B cell (primary cell): ENCODE measurements at regions not wholly inside any gene's neighbourhood (a gene's known extent, or its start where the extent isn't known, plus 50 kb on each side); places are given as distances from the start of the nearest gene placed in this dataset.

Experiments
- ATAC-seq: fragments of 200-7000 bp; cut with Tn5 transposase; one replicate; pipeline ENCODE4 v1.10.0; 2021; ENCODE audit warnings: low read depth, mild to moderate bottlenecking, moderate number of reproducible peaks, moderate library complexity
- CTCF ChIA-PET: fragments of 350-600 bp; sonication (Branson Sonifier 250); formaldehyde crosslinking; loops from one replicate; lab custom pipeline; 2021; ENCODE audit warnings: antibody characterized with exemption, inconsistent platforms; lab: Charles Lee
- POLR2A ChIA-PET: fragments of 350-600 bp; sonication (Branson Sonifier 250); formaldehyde crosslinking; loops from one replicate; lab custom pipeline; 2021; ENCODE audit warnings: antibody characterized with exemption; lab: Charles Lee
- DNase-seq: peaks from one replicate; pipeline ENCODE4 v3.0.0; 2013
- H2AFZ ChIP-seq: 2 replicates; pipeline ENCODE4 v1.6.1; 2012; ENCODE audit warnings: mild to moderate bottlenecking, low read depth, low read length; ENCODE audit not compliant: insufficient read depth, poor library complexity, severe bottlenecking
- H3K27ac ChIP-seq, 2 donors: 1 replicate in 1 of 2; 2 replicates in 1 of 2; pipeline ENCODE4 v1.5.1; 2012 to 2013; ENCODE audit warnings: low read length in 2 of 2, mild to moderate bottlenecking in 2 of 2, moderate library complexity in 1 of 2
- H3K27me3 ChIP-seq, 4 experiments: fragments of 200-600 bp in 1 of 4; sonication (generic) in 1 of 4; replicated peaks in 1 of 4; 1 replicate in 2 of 4; 2 replicates in 2 of 4; pipeline versions ENCODE4 v1.6.1 to v1.7.0; 2013 to 2016; ENCODE audit warnings: low read length in 3 of 4, mild to moderate bottlenecking in 2 of 4, mixed read lengths in 1 of 4, moderate library complexity in 1 of 4; ENCODE audit not compliant: insufficient read depth in 4 of 4, control insufficient read depth in 3 of 4; ENCODE audit errors: control extremely low read depth in 1 of 4
- H3K36me3 ChIP-seq, 2 experiments: replicated peaks in 1 of 2; 1 replicate in 1 of 2; 2 replicates in 1 of 2; pipeline versions ENCODE4 v1.6.1 to v1.7.1; 2013; ENCODE audit warnings: low read length in 1 of 2; ENCODE audit not compliant: insufficient read depth in 2 of 2, control insufficient read depth in 1 of 2; ENCODE audit errors: control extremely low read depth in 1 of 2, extremely low read depth in 1 of 2
- H3K4me1 ChIP-seq, 2 donors: fragments of 200-600 bp in 1 of 2; sonication (generic) in 1 of 2; 1 replicate in 1 of 2; 2 replicates in 1 of 2; pipeline versions ENCODE4 v1.5.1 to v1.6.1; 2013 to 2017; ENCODE audit warnings: low read length in 2 of 2; ENCODE audit not compliant: control insufficient read depth in 2 of 2, insufficient read depth in 2 of 2
- H3K4me2 ChIP-seq: replicated peaks from 2 replicates; pipeline ENCODE3; 2012; ENCODE audit warnings: mild to moderate bottlenecking, low read depth, low read length; ENCODE audit not compliant: poor library complexity, severe bottlenecking
- H3K4me3 ChIP-seq, 5 experiments: fragments of 200-600 bp in 1 of 5; sonication (generic) in 1 of 5; 1 replicate in 3 of 5; 2 replicates in 2 of 5; pipeline versions ENCODE4 v1.5.1 to v1.7.0; 2011 to 2016; ENCODE audit warnings: low read length in 4 of 5, mild to moderate bottlenecking in 4 of 5, low read depth in 2 of 5, control low read depth in 1 of 5, moderate library complexity in 1 of 5; ENCODE audit not compliant: insufficient read depth in 1 of 5; ENCODE audit errors: control extremely low read depth in 1 of 5, extremely low read depth in 1 of 5
- H3K79me2 ChIP-seq: fragments of 200-600 bp; sonication (generic); one replicate; pipeline ENCODE4 v1.6.0; 2016; ENCODE audit warnings: low read length; ENCODE audit not compliant: control insufficient read depth, insufficient read depth
- H3K9ac ChIP-seq: fragments of 200-600 bp; sonication (generic); 2 replicates; pipeline ENCODE4 v1.6.1; 2017; ENCODE audit warnings: mild to moderate bottlenecking, low read length, moderate library complexity
- H3K9me3 ChIP-seq, 3 donors: one replicate each; pipeline versions ENCODE4 v1.6.1 to v1.7.1; 2013; ENCODE audit warnings: low read length in 2 of 3; ENCODE audit not compliant: control insufficient read depth in 2 of 3, insufficient read depth in 1 of 3; ENCODE audit errors: control extremely low read depth in 1 of 3
- H4K20me1 ChIP-seq: 2 replicates; pipeline ENCODE4 v1.6.0; 2012; ENCODE audit warnings: mild to moderate bottlenecking, low read length; ENCODE audit not compliant: insufficient read depth, control insufficient read depth, poor library complexity, severe bottlenecking
- H3K27ac Mint-ChIP-seq: one replicate; pipeline ENCODE4 v1.8.0; 2021; ENCODE audit warnings: mixed read lengths
- H3K27me3 Mint-ChIP-seq: one replicate; pipeline ENCODE4 v1.8.0; 2021; ENCODE audit warnings: mixed read lengths
- H3K4me1 Mint-ChIP-seq: one replicate; pipeline ENCODE4 v1.8.0; 2021; ENCODE audit warnings: mixed read lengths
- H3K4me3 Mint-ChIP-seq: one replicate; pipeline ENCODE4 v1.8.0; 2021; ENCODE audit warnings: mixed read lengths
- H3K9me3 Mint-ChIP-seq: one replicate; pipeline ENCODE4 v1.8.0; 2022; ENCODE audit warnings: mixed read lengths; ENCODE audit not compliant: insufficient read depth
- CTCF ChIP-seq: fragments of 200-600 bp; IDR thresholded peaks from one replicate; pipeline ENCODE4 v1.8.0; 2022; ENCODE audit warnings: antibody characterized with exemption, mild to moderate bottlenecking
- EZH2 ChIP-seq: IDR thresholded peaks from 2 replicates; pipeline ENCODE4 v1.6.1; 2012; ENCODE audit warnings: borderline replicate concordance, low read depth, mild to moderate bottlenecking, moderate library complexity, low read length; ENCODE audit not compliant: insufficient read depth, poor library complexity, severe bottlenecking
- WGBS: methylation state at CpG from one replicate; pipeline ENCODE4 v1.1.5; 2013; ENCODE audit warnings: missing lambda C conversion rate; ENCODE audit not compliant: insufficient coverage; 5-methylcytosine and 5-hydroxymethylcytosine counted together
- intact Hi-C: fragments of 100-400 bp; cut with micrococcal nuclease; formaldehyde crosslinking; loops from one replicate; pipeline ENCODE4 v1.10.0; 2022

- Histone ChIP-seq H4K20me1 (no peaks in the 10 kb centered on the region), H2AFZ (no peak overlapping the region), H3K9me3 (no peaks in the 10 kb centered on the region), H3K27me3 (no peaks in the 10 kb centered on the region), H3K4me3 (no peak overlapping the region), H3K27ac (no peak overlapping the region), H3K4me2 (no peak overlapping the region), H3K9ac (no peak overlapping the region), H3K4me1 (peaks cover 12 to 29% of the 10 kb centered on the region in 2 donors), H3K36me3 (no peaks in the 10 kb centered on the region), H3K79me2 (no peaks in the 10 kb centered on the region)
- Mint-ChIP-seq H3K27ac (no peak overlapping the region), H3K4me1 (peaks cover 35% of the 10 kb centered on the region), H3K4me3 (no peak overlapping the region), H3K27me3 (no peaks in the 10 kb centered on the region), H3K9me3 (no peaks in the 10 kb centered on the region)
- ChIA-PET CTCF (interaction anchor here (1.4 kb wide), 1 partner anchor 14 kb away, joined by 5 read pairs; no protein-coding TSS in a partner anchor), POLR2A (no interaction called here)
- no peak for ATAC-seq
- intact Hi-C loops, result loop anchor here (5.0 kb wide), 1 partner anchor 39 kb away; no protein-coding TSS in a partner anchor
- no peak for DNase-seq
- no peak for TF ChIP-seq CTCF
- no peak for TF ChIP-seq EZH2
- WGBS, result no CpG with 5 or more reads among the region's 1 CpG
Measured at GRCh38 chr4:80143307-80143679, 54.0 kb upstream of the PRDM8 start.

DNA sequence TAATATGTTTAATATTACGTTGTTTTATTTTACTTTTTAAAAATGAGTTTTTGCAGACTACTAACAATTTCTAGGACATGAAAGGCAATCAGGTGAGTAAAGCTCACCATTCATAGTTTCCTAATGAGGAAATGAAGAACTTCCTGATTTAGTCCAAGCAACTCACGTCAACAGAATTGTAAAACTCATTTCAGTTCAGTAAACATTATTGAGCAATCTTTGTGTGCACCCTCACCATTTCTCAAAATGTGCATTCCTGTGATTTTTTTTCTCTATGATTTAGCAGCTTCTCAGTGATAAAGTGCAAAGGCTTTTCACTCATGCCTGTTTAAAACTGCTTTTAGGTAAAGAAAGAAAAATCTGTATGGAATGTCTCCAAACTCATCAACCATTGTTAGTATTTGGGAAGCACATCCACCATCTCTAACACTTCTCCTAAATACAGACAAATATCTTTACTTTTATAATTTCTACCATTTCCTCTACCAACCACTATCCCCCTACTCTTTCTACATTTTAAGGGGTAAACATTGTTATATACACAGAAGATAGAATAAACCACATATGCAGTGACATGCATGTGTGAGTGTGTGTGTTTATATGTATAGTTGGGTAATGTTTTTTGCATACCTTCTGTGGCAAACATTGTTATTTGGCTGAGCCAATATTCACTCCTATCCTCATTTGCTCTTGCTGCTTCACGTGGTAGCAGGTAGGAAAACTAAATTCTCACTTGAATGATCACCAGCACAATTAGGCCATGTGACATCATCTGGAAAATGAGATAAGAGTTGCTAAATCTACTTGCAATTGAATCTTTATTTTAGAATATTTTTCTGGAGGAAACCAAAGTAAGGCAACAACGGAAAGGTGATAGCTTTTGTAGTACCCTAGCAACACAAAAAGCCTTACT lies 54.7 kb upstream of the PRDM8 start:
- ChIA-PET CTCF (interaction anchor here (1.1 to 3.2 kb wide), 3 partner anchors 14 to 40 kb away, joined by 3 to 15 read pairs (median 5); no protein-coding TSS in a partner anchor), POLR2A (interaction anchor here (0.7 kb wide), 1 partner anchor 18 kb away, joined by 5 read pairs; no protein-coding TSS in a partner anchor)
- Mint-ChIP-seq H3K27me3 (no peaks in the 10 kb centered on the region), H3K27ac (no peak overlapping the region), H3K4me3 (no peak overlapping the region), H3K9me3 (no peaks in the 10 kb centered on the region), H3K4me1 (peaks cover 35% of the 10 kb centered on the region)
- H3K36me3 ChIP-seq, result no peaks in the 10 kb centered on the region
- ATAC-seq (peak; percentile 25), DNase-seq (peak; percentile 26)
- H3K4me2 ChIP-seq, result peak overlapping the region; percentile 12
- no peak overlapping the region for H3K27ac ChIP-seq
- no peaks in the 10 kb centered on the region for H3K9me3 ChIP-seq
- no peaks in the 10 kb centered on the region for H4K20me1 ChIP-seq
- H3K4me3 ChIP-seq, result no peak overlapping the region
- H2AFZ ChIP-seq, result peak overlapping the region; percentile 7
- no peak for TF ChIP-seq EZH2
- no peak for TF ChIP-seq CTCF
- peaks cover 12 to 29% of the 10 kb centered on the region in 2 donors for H3K4me1 ChIP-seq
- H3K79me2 ChIP-seq, result no peaks in the 10 kb centered on the region
- 0% methylated on average over 1 of the region's 4 CpGs for WGBS
- H3K27me3 ChIP-seq, result no peaks in the 10 kb centered on the region
- H3K9ac ChIP-seq, result no peak overlapping the region
- intact Hi-C loops, result loop anchor here (5.0 kb wide), 1 partner anchor 40 kb away; no protein-coding TSS in a partner anchor
